PC-9 (cell line): ENCODE measurements at regions not wholly inside any gene's neighbourhood (a gene's known extent, or its start where the extent isn't known, plus 50 kb on each side); places are given as distances from the start of the nearest gene placed in this dataset.
"Not testable (repeated sequence)": the region's sequence is repeated elsewhere in the genome, so short reads cannot be mapped to it uniquely, and the experiment has no call there.

Experiments used
- BruUV-seq: library from RNA; stranded (reverse); fragments of 400-500 nt; replicated peaks from 2 replicates; lab custom pipeline; 2021; lab: Mats Ljungman, UMichigan
- CTCF ChIA-PET: fragments of 300-600 bp; sonication (Branson Sonifier 250); formaldehyde crosslinking; loops from one replicate; lab custom pipeline; 2022; ENCODE audit warnings: antibody characterized with exemption; lab: Charles Lee
- POLR2A ChIA-PET: fragments of 300-600 bp; sonication (Branson Sonifier 250); formaldehyde crosslinking; loops from one replicate; lab custom pipeline; 2022; ENCODE audit warnings: antibody characterized with exemption; ENCODE audit not compliant: unreplicated experiment; lab: Charles Lee
- DNase-seq, 2 experiments: peaks; one replicate each; pipeline versions ENCODE4 v3.0.0 to v3.0.0-alpha.2; 2015 to 2022; ENCODE audit warnings: mixed read lengths in 1 of 2
- H2AFZ ChIP-seq: fragments of 200-600 bp; sonication (generic); 2 replicates; pipeline ENCODE4 v1.8.1; 2017; ENCODE audit warnings: antibody characterized with exemption
- H3F3A ChIP-seq: fragments of 200-600 bp; sonication (generic); 2 replicates; pipeline ENCODE4 v1.8.1; 2017; ENCODE audit warnings: antibody characterized with exemption, mild to moderate bottlenecking, low read depth; ENCODE audit not compliant: insufficient read depth
- H3K27ac ChIP-seq: fragments of 200-600 bp; sonication (generic); 2 replicates; pipeline ENCODE4 v1.6.1; 2016; ENCODE audit warnings: mixed run types
- H3K27me3 ChIP-seq: fragments of 200-600 bp; sonication (generic); 2 replicates; pipeline ENCODE4 v1.6.1; 2016; ENCODE audit warnings: low read depth, mixed run types; ENCODE audit not compliant: insufficient read depth
- H3K36me3 ChIP-seq: fragments of 200-600 bp; sonication (generic); 2 replicates; pipeline ENCODE4 v1.6.1; 2016; ENCODE audit warnings: low read depth, mixed run types
- H3K4me1 ChIP-seq: fragments of 200-600 bp; sonication (generic); replicated peaks from 2 replicates; pipeline ENCODE4 v1.6.1; 2016; ENCODE audit warnings: mixed run types; ENCODE audit not compliant: insufficient read depth
- H3K4me2 ChIP-seq: fragments of 200-600 bp; sonication (generic); 2 replicates; pipeline ENCODE4 v1.6.1; 2017; ENCODE audit warnings: mixed run types
- H3K4me3 ChIP-seq: fragments of 200-600 bp; sonication (generic); 2 replicates; pipeline ENCODE4 v1.6.1; 2016; ENCODE audit warnings: mixed run types
- H3K79me2 ChIP-seq: fragments of 200-600 bp; sonication (generic); 2 replicates; pipeline ENCODE4 v1.6.1; 2017; ENCODE audit warnings: low read depth, mixed run types
- H3K9me2 ChIP-seq: fragments of 200-600 bp; sonication (generic); 2 replicates; pipeline ENCODE4 v1.8.1; 2017; ENCODE audit warnings: mild to moderate bottlenecking; ENCODE audit not compliant: insufficient read depth
- H3K9me3 ChIP-seq: fragments of 200-600 bp; sonication (generic); 2 replicates; pipeline ENCODE4 v1.8.1; 2016; ENCODE audit warnings: low read depth; ENCODE audit not compliant: insufficient read depth
- H4K20me1 ChIP-seq: fragments of 200-600 bp; sonication (generic); 2 replicates; pipeline ENCODE4 v1.8.1; 2017; ENCODE audit not compliant: insufficient read depth
- CTCF ChIP-seq: fragments of 200-600 bp; sonication (generic); conservative IDR thresholded peaks from 2 replicates; pipeline ENCODE4 v1.6.1; 2017; ENCODE audit warnings: mixed run types, antibody characterized with exemption, mild to moderate bottlenecking, moderate library complexity
- EZH2 ChIP-seq: fragments of 200-600 bp; sonication (generic); IDR thresholded peaks from 2 replicates; pipeline ENCODE4 v1.8.0; 2017; ENCODE audit warnings: antibody characterized with exemption, low read depth
- intact Hi-C: fragments of 100-400 bp; cut with micrococcal nuclease; formaldehyde crosslinking; loops from one replicate; pipeline ENCODE4 v1.10.0; 2022; ENCODE audit not compliant: unreplicated experiment

DNA sequence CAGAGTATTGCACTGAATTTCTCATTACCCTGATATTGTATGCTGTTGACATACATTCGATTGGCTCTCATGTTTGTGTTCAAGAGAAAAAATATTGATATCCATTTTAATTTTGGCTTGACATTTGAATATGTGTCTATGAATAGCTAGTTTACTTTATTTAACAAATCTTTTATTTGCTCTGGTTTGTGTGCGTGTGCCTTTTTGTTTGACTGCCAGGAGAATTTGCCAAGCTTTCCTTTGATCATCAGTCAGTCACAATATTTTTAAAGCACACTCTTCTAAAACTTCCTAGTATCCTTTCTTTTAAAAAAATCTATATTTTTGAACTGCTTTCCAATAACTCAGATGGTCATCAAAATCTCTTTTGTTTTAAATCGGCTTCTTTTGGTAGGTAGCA lies 179.3 kb upstream of the FLRT2 start:
- H3K4me2 ChIP-seq = no peak overlapping the region
- intact Hi-C loops = no loop called here
- DNase-seq = no peak
- H3K4me3 ChIP-seq = no peak overlapping the region
- no peaks in the 10 kb centered on the region for H4K20me1 ChIP-seq
- H3K27me3 ChIP-seq = no peaks in the 10 kb centered on the region
- BruUV-seq = no TSS peak
- no peaks in the 10 kb centered on the region for H3K4me1 ChIP-seq
- H3K27ac ChIP-seq = no peak overlapping the region
- no peak for TF ChIP-seq EZH2
- no peak for TF ChIP-seq CTCF
- no peak overlapping the region for H2AFZ ChIP-seq
- H3F3A ChIP-seq = no peaks in the 10 kb centered on the region
- CTCF ChIA-PET = no interaction called here
- no peaks in the 10 kb centered on the region for H3K79me2 ChIP-seq
- H3K9me3 ChIP-seq = no peaks in the 10 kb centered on the region
- POLR2A ChIA-PET = no interaction called here
- H3K9me2 ChIP-seq = no peaks in the 10 kb centered on the region
- no peaks in the 10 kb centered on the region for H3K36me3 ChIP-seq

GRCh38 chr14:85352588-85352987 lies 177.4 kb upstream of the FLRT2 start:
- H3K36me3 ChIP-seq, CTCF ChIA-PET, POLR2A ChIA-PET, H3K4me3 ChIP-seq, H3K27ac ChIP-seq, H2AFZ ChIP-seq, H3K9me3 ChIP-seq, intact Hi-C loops, H3K79me2 ChIP-seq, H3K4me2 ChIP-seq, DNase-seq, BruUV-seq, H3K9me2 ChIP-seq, H3K27me3 ChIP-seq, H3F3A ChIP-seq, H4K20me1 ChIP-seq, H3K4me1 ChIP-seq: not testable (repeated sequence)

DNA sequence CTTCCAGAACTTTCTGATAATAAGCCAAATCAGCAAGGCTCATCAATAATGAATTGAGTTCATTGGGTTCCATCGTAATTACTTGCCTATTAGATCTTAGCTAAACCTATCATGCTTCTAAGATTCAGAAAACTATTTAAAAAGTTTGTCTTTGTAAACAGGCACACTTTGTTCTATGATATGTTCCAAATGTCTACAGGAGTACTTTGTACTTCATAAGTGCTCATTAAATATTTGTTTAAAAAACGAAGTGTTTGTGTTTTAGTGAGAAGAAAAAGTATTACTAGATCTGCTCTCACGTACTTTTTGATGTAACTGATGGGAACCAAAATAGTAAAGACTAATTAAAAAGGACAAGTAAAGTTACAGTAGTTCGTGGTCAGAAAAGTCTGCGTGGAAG lies 172.8 kb upstream of the FLRT2 start:
- no peak overlapping the region for H2AFZ ChIP-seq
- TF ChIP-seq EZH2 = no peak
- no peak for TF ChIP-seq CTCF
- no peaks in the 10 kb centered on the region for H3F3A ChIP-seq
- H3K36me3 ChIP-seq = no peaks in the 10 kb centered on the region
- no peaks in the 10 kb centered on the region for H4K20me1 ChIP-seq
- no peaks in the 10 kb centered on the region for H3K9me3 ChIP-seq
- CTCF ChIA-PET = no interaction called here
- intact Hi-C loops = no loop called here
- no TSS peak for BruUV-seq
- POLR2A ChIA-PET = no interaction called here
- H3K4me3 ChIP-seq = no peak overlapping the region
- H3K4me1 ChIP-seq = no peaks in the 10 kb centered on the region
- no peak overlapping the region for H3K27ac ChIP-seq
- no peaks in the 10 kb centered on the region for H3K27me3 ChIP-seq
- no peaks in the 10 kb centered on the region for H3K79me2 ChIP-seq
- H3K4me2 ChIP-seq = no peak overlapping the region
- DNase-seq = no peak
- no peaks in the 10 kb centered on the region for H3K9me2 ChIP-seq

GRCh38 chr14:85358136-85358785 lies 171.7 kb upstream of the FLRT2 start:
- intact Hi-C loops = no loop called here
- Histone ChIP-seq H3K27me3 (no peaks in the 10 kb centered on the region), H3K36me3 (no peaks in the 10 kb centered on the region), H3K4me3 (no peak overlapping the region), H3K79me2 (no peaks in the 10 kb centered on the region), H3K4me2 (no peak overlapping the region), H3F3A (no peaks in the 10 kb centered on the region), H4K20me1 (no peaks in the 10 kb centered on the region), H3K9me3 (no peaks in the 10 kb centered on the region), H3K27ac (no peak overlapping the region), H3K9me2 (no peaks in the 10 kb centered on the region), H2AFZ (no peak overlapping the region), H3K4me1 (no peaks in the 10 kb centered on the region)
- ChIA-PET CTCF (no interaction called here), POLR2A (no interaction called here)
- TF ChIP-seq EZH2 = no peak
- no peak for TF ChIP-seq CTCF
- DNase-seq = no peak
- BruUV-seq = no TSS peak
